DND-41 (cell line): ENCODE measurements at regions not wholly inside any gene's neighbourhood (a gene's known extent, or its start where the extent isn't known, plus 50 kb on each side); places are given as distances from the start of the nearest gene placed in this dataset.

Experiments used
- EZH2 ChIP-seq: IDR thresholded peaks from 3 replicates; pipeline ENCODE4 v1.6.1; 2012; ENCODE audit warnings: borderline replicate concordance, low read depth, mild to moderate bottlenecking, moderate library complexity, low read length, inconsistent platforms; ENCODE audit not compliant: severe bottlenecking
- TF ChIP-seq, protein P1 (sequence below): IDR thresholded peaks from 2 replicates; pipeline ENCODE4 v1.5.1; 2012; ENCODE audit warnings: borderline replicate concordance, low read length, moderate library complexity, mild to moderate bottlenecking; ENCODE audit not compliant: poor library complexity, severe bottlenecking; ENCODE audit errors: extremely low read depth

DNA sequence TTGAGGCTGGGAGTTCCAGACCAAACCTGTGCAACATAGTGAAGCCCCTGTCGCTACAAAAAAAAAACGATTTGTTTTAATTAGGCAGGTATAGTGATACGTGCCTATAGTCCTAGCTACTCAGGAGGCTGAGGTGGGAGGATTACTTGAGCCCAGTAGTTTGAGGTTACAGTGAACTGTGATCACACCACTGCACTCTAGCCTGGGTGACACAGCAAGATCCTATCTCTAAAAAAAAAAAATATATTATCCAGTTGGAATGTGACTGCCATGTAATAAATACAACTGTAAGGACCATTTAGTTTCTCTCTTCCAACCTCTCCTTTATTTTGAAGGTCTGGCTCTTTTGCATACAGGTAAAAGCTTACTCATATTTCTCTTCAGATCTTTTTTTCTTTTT lies 571.5 kb downstream of the UTRN start:
- TF ChIP-seq, protein P1, sequence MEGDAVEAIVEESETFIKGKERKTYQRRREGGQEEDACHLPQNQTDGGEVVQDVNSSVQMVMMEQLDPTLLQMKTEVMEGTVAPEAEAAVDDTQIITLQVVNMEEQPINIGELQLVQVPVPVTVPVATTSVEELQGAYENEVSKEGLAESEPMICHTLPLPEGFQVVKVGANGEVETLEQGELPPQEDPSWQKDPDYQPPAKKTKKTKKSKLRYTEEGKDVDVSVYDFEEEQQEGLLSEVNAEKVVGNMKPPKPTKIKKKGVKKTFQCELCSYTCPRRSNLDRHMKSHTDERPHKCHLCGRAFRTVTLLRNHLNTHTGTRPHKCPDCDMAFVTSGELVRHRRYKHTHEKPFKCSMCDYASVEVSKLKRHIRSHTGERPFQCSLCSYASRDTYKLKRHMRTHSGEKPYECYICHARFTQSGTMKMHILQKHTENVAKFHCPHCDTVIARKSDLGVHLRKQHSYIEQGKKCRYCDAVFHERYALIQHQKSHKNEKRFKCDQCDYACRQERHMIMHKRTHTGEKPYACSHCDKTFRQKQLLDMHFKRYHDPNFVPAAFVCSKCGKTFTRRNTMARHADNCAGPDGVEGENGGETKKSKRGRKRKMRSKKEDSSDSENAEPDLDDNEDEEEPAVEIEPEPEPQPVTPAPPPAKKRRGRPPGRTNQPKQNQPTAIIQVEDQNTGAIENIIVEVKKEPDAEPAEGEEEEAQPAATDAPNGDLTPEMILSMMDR, result no peak
- no peak for TF ChIP-seq EZH2
